SK-N-SH treated with all-trans-retinoic acid at 6 μM for 48 hours (cell line): ENCODE measurements at regions not wholly inside any gene's neighbourhood (a gene's known extent, or its start where the extent isn't known, plus 50 kb on each side); places are given as distances from the start of the nearest gene placed in this dataset.

Source experiments
- BACH2 ChIP-seq: fragments of 250-450 bp; sonication (Bioruptor Pico); IDR thresholded peaks from 2 replicates; pipeline ENCODE4 v1.9.0; 2021; ENCODE audit warnings: mild to moderate bottlenecking, borderline replicate concordance
- CSDC2 ChIP-seq: fragments of 250-450 bp; sonication (Bioruptor Pico); IDR thresholded peaks from 2 replicates; pipeline ENCODE4 v1.5.0; 2020; ENCODE audit warnings: mild to moderate bottlenecking, moderate library complexity
- ESRRG ChIP-seq: fragments of 250-450 bp; sonication (Bioruptor Pico); IDR thresholded peaks from 2 replicates; pipeline ENCODE4 v1.6.1; 2021; ENCODE audit warnings: mild to moderate bottlenecking
- GLIS3 ChIP-seq: fragments of 250-450 bp; sonication (Bioruptor Pico); IDR thresholded peaks from 2 replicates; pipeline ENCODE4 v1.5.0; 2020; ENCODE audit warnings: mild to moderate bottlenecking, moderate library complexity
- RARB ChIP-seq: fragments of 250-450 bp; sonication (Bioruptor Pico); IDR thresholded peaks from 2 replicates; pipeline ENCODE4 v1.8.0; 2021; ENCODE audit warnings: mild to moderate bottlenecking, moderate library complexity
- SNAI2 ChIP-seq: fragments of 250-450 bp; sonication (Bioruptor Pico); IDR thresholded peaks from 2 replicates; pipeline ENCODE4 v1.5.0; 2020; ENCODE audit warnings: mild to moderate bottlenecking, moderate library complexity
- TOX ChIP-seq: fragments of 250-450 bp; sonication (Bioruptor Pico); IDR thresholded peaks from 2 replicates; pipeline ENCODE4 v1.8.0; 2021; ENCODE audit warnings: mild to moderate bottlenecking, moderate library complexity, borderline replicate concordance
- ZC3H10 ChIP-seq: fragments of 250-450 bp; sonication (Bioruptor Pico); IDR thresholded peaks from 2 replicates; pipeline ENCODE4 v1.5.1; 2021; ENCODE audit warnings: mild to moderate bottlenecking, moderate library complexity
- ZFP3 ChIP-seq: fragments of 250-450 bp; sonication (Bioruptor Pico); IDR thresholded peaks from 2 replicates; pipeline ENCODE4 v1.5.0; 2020; ENCODE audit warnings: mild to moderate bottlenecking, moderate library complexity
- ZFP30 ChIP-seq: fragments of 450-650 bp; formaldehyde crosslinking; IDR thresholded peaks from 2 replicates; pipeline ENCODE4 v1.5.0; 2022; ENCODE audit warnings: mild to moderate bottlenecking, moderate library complexity
- ZNF565 ChIP-seq: fragments of 450-650 bp; formaldehyde crosslinking; conservative IDR thresholded peaks from 2 replicates; pipeline ENCODE4 v1.5.0; 2020; ENCODE audit warnings: low read depth, mild to moderate bottlenecking, moderate library complexity
- TF ChIP-seq, protein P1 (sequence below): fragments of 250-450 bp; sonication (Bioruptor Pico); IDR thresholded peaks from 2 replicates; pipeline ENCODE4 v1.8.0; 2020; ENCODE audit warnings: mild to moderate bottlenecking, moderate library complexity, borderline replicate concordance
- TF ChIP-seq, protein P2 (sequence below): fragments of 250-450 bp; sonication (Bioruptor Pico); IDR thresholded peaks from 2 replicates; pipeline ENCODE4 v1.5.1; 2020; ENCODE audit warnings: low read depth, mild to moderate bottlenecking, moderate library complexity
- TF ChIP-seq, protein P3 (sequence below): fragments of 250-450 bp; sonication (Bioruptor Pico); IDR thresholded peaks from 2 replicates; pipeline ENCODE4 v1.5.1; 2021; ENCODE audit warnings: mild to moderate bottlenecking, moderate library complexity

DNA sequence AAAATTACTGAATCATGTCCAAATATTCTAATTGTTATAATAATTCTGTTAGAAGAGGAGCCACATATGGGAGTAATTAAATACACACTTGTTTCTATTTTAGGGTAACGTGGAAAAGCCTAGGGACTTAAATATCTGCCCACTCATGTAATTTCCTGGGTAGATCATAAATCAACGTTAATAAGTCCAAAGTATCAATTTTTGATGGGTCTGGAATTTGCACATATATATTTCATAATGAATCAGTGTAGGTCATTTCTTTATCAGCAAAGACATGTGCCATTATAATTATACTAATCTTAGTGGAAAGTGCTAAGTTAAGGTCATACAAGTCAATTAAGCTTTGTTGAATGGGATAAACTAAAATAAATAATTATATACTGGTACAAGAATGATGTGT, 346.2 kb downstream of the ZBBX start:
- TF ChIP-seq, protein P1, sequence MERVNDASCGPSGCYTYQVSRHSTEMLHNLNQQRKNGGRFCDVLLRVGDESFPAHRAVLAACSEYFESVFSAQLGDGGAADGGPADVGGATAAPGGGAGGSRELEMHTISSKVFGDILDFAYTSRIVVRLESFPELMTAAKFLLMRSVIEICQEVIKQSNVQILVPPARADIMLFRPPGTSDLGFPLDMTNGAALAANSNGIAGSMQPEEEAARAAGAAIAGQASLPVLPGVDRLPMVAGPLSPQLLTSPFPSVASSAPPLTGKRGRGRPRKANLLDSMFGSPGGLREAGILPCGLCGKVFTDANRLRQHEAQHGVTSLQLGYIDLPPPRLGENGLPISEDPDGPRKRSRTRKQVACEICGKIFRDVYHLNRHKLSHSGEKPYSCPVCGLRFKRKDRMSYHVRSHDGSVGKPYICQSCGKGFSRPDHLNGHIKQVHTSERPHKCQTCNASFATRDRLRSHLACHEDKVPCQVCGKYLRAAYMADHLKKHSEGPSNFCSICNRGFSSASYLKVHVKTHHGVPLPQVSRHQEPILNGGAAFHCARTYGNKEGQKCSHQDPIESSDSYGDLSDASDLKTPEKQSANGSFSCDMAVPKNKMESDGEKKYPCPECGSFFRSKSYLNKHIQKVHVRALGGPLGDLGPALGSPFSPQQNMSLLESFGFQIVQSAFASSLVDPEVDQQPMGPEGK (CRISPR knock-in tag) = no peak
- TF ChIP-seq ZC3H10 (no peak), TOX (no peak), GLIS3 (CRISPR knock-in tag) (no peak), ESRRG (CRISPR knock-in tag) (no peak), ZFP30 (CRISPR knock-in tag) (no peak), RARB (CRISPR knock-in tag) (no peak), ZNF565 (CRISPR knock-in tag) (no peak), SNAI2 (CRISPR knock-in tag) (no peak), ZFP3 (no peak), CSDC2 (no peak), BACH2 (CRISPR knock-in tag) (no peak)
- TF ChIP-seq, protein P2, sequence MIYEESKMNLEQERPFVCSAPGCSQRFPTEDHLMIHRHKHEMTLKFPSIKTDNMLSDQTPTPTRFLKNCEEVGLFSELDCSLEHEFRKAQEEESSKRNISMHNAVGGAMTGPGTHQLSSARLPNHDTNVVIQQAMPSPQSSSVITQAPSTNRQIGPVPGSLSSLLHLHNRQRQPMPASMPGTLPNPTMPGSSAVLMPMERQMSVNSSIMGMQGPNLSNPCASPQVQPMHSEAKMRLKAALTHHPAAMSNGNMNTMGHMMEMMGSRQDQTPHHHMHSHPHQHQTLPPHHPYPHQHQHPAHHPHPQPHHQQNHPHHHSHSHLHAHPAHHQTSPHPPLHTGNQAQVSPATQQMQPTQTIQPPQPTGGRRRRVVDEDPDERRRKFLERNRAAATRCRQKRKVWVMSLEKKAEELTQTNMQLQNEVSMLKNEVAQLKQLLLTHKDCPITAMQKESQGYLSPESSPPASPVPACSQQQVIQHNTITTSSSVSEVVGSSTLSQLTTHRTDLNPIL (CRISPR knock-in tag) = no peak
- TF ChIP-seq, protein P3, sequence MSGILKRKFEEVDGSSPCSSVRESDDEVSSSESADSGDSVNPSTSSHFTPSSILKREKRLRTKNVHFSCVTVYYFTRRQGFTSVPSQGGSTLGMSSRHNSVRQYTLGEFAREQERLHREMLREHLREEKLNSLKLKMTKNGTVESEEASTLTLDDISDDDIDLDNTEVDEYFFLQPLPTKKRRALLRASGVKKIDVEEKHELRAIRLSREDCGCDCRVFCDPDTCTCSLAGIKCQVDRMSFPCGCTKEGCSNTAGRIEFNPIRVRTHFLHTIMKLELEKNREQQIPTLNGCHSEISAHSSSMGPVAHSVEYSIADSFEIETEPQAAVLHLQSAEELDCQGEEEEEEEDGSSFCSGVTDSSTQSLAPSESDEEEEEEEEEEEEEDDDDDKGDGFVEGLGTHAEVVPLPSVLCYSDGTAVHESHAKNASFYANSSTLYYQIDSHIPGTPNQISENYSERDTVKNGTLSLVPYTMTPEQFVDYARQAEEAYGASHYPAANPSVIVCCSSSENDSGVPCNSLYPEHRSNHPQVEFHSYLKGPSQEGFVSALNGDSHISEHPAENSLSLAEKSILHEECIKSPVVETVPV = no peak
